Skeletal muscle satellite cell (primary cell): ENCODE measurements at regions not wholly inside any gene's neighbourhood (a gene's known extent, or its start where the extent isn't known, plus 50 kb on each side); places are given as distances from the start of the nearest gene placed in this dataset.
"Not testable (repeated sequence)": the region's sequence is repeated elsewhere in the genome, so short reads cannot be mapped to it uniquely, and the experiment has no call there.

Experiments used
- H3K27me3 ChIP-seq: 2 replicates; pipeline ENCODE4 v1.7.0; 2013; ENCODE audit warnings: low read length; ENCODE audit not compliant: control insufficient read depth, insufficient read depth
- H3K36me3 ChIP-seq: 2 replicates; pipeline ENCODE4 v1.7.0; 2013; ENCODE audit warnings: mild to moderate bottlenecking, control low read depth, low read length; ENCODE audit not compliant: insufficient read depth
- H3K4me1 ChIP-seq: 2 replicates; pipeline ENCODE4 v1.7.0; 2013; ENCODE audit warnings: low read length; ENCODE audit not compliant: control insufficient read depth, insufficient read depth
- H3K4me2 ChIP-seq: 2 replicates; pipeline ENCODE4 v1.7.0; 2013; ENCODE audit warnings: mild to moderate bottlenecking, low read length
- H3K4me3 ChIP-seq: 2 replicates; pipeline ENCODE4 v1.7.0; 2013; ENCODE audit warnings: low read length
- H3K9ac ChIP-seq: 2 replicates; pipeline ENCODE4 v1.7.0; 2013; ENCODE audit warnings: mild to moderate bottlenecking, low read depth, low read length, moderate library complexity
- H3K9me3 ChIP-seq: replicated peaks from 2 replicates; pipeline ENCODE4 v1.7.0; 2013; ENCODE audit warnings: mild to moderate bottlenecking, control low read depth, low read length

GRCh38 chr15:26214290-26214689 lies 351.2 kb upstream of the ATP10A start:
- no peak overlapping the region for H3K4me2 ChIP-seq
- H3K36me3 ChIP-seq = no peaks in the 10 kb centered on the region
- no peak overlapping the region for H3K9ac ChIP-seq
- H3K4me3 ChIP-seq = no peak overlapping the region
- no peaks in the 10 kb centered on the region for H3K27me3 ChIP-seq
- H3K4me1 ChIP-seq = no peaks in the 10 kb centered on the region
- H3K9me3 ChIP-seq = no peaks in the 10 kb centered on the region

- no peaks in the 10 kb centered on the region for H3K27me3 ChIP-seq
- no peaks in the 10 kb centered on the region for H3K4me1 ChIP-seq
- H3K9me3 ChIP-seq = no peaks in the 10 kb centered on the region
- H3K9ac ChIP-seq = no peak overlapping the region
- no peak overlapping the region for H3K4me2 ChIP-seq
- no peak overlapping the region for H3K4me3 ChIP-seq
- H3K36me3 ChIP-seq = no peaks in the 10 kb centered on the region
These were observed 350.3 kb upstream of the ATP10A start for GRCh38 chr15:26213427-26213826.

GRCh38 chr15:26212109-26212508 lies 349.0 kb upstream of the ATP10A start:
- Histone ChIP-seq H3K9ac (no peak overlapping the region), H3K4me1 (no peaks in the 10 kb centered on the region), H3K4me3 (no peak overlapping the region), H3K27me3 (no peaks in the 10 kb centered on the region), H3K9me3 (no peaks in the 10 kb centered on the region), H3K36me3 (no peaks in the 10 kb centered on the region), H3K4me2 (no peak overlapping the region)

- no peaks in the 10 kb centered on the region for H3K27me3 ChIP-seq
- H3K4me2 ChIP-seq = no peak overlapping the region
- no peaks in the 10 kb centered on the region for H3K4me1 ChIP-seq
- H3K9me3 ChIP-seq = no peaks in the 10 kb centered on the region
- H3K36me3 ChIP-seq = no peaks in the 10 kb centered on the region
- no peak overlapping the region for H3K9ac ChIP-seq
- H3K4me3 ChIP-seq = no peak overlapping the region
These were observed 347.9 kb upstream of the ATP10A start for GRCh38 chr15:26210980-26211379.

- Histone ChIP-seq H3K9ac (no peak overlapping the region), H3K4me2 (no peak overlapping the region), H3K4me3 (no peak overlapping the region), H3K9me3 (no peaks in the 10 kb centered on the region), H3K36me3 (no peaks in the 10 kb centered on the region), H3K4me1 (no peaks in the 10 kb centered on the region), H3K27me3 (no peaks in the 10 kb centered on the region)
These were observed 338.2 kb upstream of the ATP10A start for GRCh38 chr15:26201177-26201858.

- Histone ChIP-seq H3K4me2 (no peak overlapping the region), H3K4me1 (no peaks in the 10 kb centered on the region), H3K4me3 (no peak overlapping the region), H3K36me3 (no peaks in the 10 kb centered on the region), H3K9ac (no peak overlapping the region), H3K27me3 (no peaks in the 10 kb centered on the region), H3K9me3 (no peaks in the 10 kb centered on the region)
These were observed 337.3 kb upstream of the ATP10A start for GRCh38 chr15:26200427-26200826.

- H3K36me3 ChIP-seq = no peaks in the 10 kb centered on the region
- H3K9ac ChIP-seq = no peak overlapping the region
- no peaks in the 10 kb centered on the region for H3K27me3 ChIP-seq
- H3K4me1 ChIP-seq = no peaks in the 10 kb centered on the region
- H3K4me3 ChIP-seq = no peak overlapping the region
- H3K9me3 ChIP-seq = no peaks in the 10 kb centered on the region
- no peak overlapping the region for H3K4me2 ChIP-seq
These were observed 334.6 kb upstream of the ATP10A start for GRCh38 chr15:26197719-26198118.

- Histone ChIP-seq H3K9ac (no peak overlapping the region), H3K4me1 (no peaks in the 10 kb centered on the region), H3K4me3 (no peak overlapping the region), H3K9me3 (no peaks in the 10 kb centered on the region), H3K27me3 (no peaks in the 10 kb centered on the region), H3K36me3 (no peaks in the 10 kb centered on the region), H3K4me2 (no peak overlapping the region)
These were observed 333.9 kb upstream of the ATP10A start for GRCh38 chr15:26197060-26197459.

GRCh38 chr15:26191193-26191592 lies 328.1 kb upstream of the ATP10A start:
- Histone ChIP-seq H3K4me3 (no peak overlapping the region), H3K4me1 (no peaks in the 10 kb centered on the region), H3K27me3 (no peaks in the 10 kb centered on the region), H3K9me3 (no peaks in the 10 kb centered on the region), H3K4me2 (no peak overlapping the region), H3K9ac (no peak overlapping the region), H3K36me3 (no peaks in the 10 kb centered on the region)

- H3K4me1 ChIP-seq, H3K9me3 ChIP-seq, H3K4me3 ChIP-seq, H3K36me3 ChIP-seq, H3K27me3 ChIP-seq, H3K4me2 ChIP-seq, H3K9ac ChIP-seq: not testable (repeated sequence)
These were observed 323.0 kb upstream of the ATP10A start for GRCh38 chr15:26186138-26186537.

- no peaks in the 10 kb centered on the region for H3K4me1 ChIP-seq
- peaks cover 3% of the 10 kb centered on the region for H3K9me3 ChIP-seq
- H3K36me3 ChIP-seq = no peaks in the 10 kb centered on the region
- no peaks in the 10 kb centered on the region for H3K27me3 ChIP-seq
- no peak overlapping the region for H3K4me2 ChIP-seq
- H3K9ac ChIP-seq = no peak overlapping the region
- H3K4me3 ChIP-seq = no peak overlapping the region
These were observed 319.3 kb upstream of the ATP10A start for GRCh38 chr15:26182441-26182840.

GRCh38 chr15:26179906-26180305 lies 316.8 kb upstream of the ATP10A start:
- no peaks in the 10 kb centered on the region for H3K36me3 ChIP-seq
- no peak overlapping the region for H3K4me2 ChIP-seq
- no peak overlapping the region for H3K9ac ChIP-seq
- H3K4me1 ChIP-seq = no peaks in the 10 kb centered on the region
- no peaks in the 10 kb centered on the region for H3K9me3 ChIP-seq
- H3K27me3 ChIP-seq = no peaks in the 10 kb centered on the region
- no peak overlapping the region for H3K4me3 ChIP-seq
